ENCODE measurements at regions not wholly inside any gene's neighbourhood (a gene's known extent, or its start where the extent isn't known, plus 50 kb on each side); places are given as distances from the start of the nearest gene placed in this dataset.

DNA sequence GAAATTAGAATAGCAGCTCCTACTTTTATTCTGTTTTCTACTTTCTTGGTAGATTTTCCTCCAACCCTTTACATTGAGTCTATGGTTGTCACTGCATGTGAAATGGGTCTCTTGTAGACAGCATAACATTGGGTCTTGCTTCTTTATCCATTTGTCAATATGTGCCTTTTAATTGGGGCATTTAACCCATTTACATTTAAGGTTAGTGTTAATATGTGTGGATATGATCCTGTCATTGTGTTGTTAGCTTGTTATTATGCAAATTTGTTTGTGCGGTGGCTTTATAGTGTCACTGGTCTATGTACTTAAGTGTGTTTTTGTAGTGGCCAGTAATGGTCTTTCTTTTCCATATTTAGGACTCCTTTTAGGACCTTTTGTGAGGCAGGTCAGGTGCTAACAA, 276.9 kb upstream of the SPHKAP start:
- TF ChIP-seq, protein P1, sequence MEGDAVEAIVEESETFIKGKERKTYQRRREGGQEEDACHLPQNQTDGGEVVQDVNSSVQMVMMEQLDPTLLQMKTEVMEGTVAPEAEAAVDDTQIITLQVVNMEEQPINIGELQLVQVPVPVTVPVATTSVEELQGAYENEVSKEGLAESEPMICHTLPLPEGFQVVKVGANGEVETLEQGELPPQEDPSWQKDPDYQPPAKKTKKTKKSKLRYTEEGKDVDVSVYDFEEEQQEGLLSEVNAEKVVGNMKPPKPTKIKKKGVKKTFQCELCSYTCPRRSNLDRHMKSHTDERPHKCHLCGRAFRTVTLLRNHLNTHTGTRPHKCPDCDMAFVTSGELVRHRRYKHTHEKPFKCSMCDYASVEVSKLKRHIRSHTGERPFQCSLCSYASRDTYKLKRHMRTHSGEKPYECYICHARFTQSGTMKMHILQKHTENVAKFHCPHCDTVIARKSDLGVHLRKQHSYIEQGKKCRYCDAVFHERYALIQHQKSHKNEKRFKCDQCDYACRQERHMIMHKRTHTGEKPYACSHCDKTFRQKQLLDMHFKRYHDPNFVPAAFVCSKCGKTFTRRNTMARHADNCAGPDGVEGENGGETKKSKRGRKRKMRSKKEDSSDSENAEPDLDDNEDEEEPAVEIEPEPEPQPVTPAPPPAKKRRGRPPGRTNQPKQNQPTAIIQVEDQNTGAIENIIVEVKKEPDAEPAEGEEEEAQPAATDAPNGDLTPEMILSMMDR (IDR thresholded peaks at IDR 0.05; ENCODE audit: extremely low read depth, insufficient read depth, missing control alignments): no peak
- DNase-seq (ENCODE audit: low spot score): no peak
- in situ Hi-C loops (cut with MboI; ENCODE audit: low pct_unique_long_range_greater_than_20kb, low sequenced_read_pairs, unreplicated experiment): no loop called here

DNA sequence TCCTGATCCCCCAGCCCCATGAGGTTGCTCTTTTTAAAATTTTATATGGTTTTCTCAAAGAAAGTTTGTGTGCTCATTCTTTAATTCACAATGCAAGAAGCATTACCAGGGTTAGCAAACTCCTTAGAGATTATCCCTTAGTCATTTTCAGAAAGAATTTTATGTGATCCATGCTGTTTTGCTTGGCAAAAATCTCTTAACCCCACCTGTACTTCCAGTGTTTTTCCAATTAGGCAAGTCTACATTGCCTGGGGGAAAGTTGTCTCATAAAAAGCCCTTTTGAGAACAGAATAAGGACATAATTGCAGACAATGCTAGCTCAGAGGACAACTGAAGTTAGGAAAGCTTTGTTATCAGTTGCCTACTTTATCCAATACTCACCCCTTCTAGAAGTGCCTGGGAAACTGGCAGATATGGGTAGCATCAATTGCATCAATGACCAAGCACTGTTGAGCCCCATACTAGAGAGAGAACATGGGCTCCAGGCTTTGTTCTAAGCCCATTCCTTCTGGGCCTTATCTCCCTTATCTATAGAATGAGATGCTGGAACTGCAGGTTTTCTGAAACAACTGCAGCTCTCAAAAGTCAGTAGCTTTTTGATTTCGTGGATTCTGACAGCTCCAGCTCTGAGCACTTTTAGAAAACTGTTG, 265.9 kb upstream of the SPHKAP start:
- DNase-seq (ENCODE audit: low spot score): no peak
- TF ChIP-seq, protein P1 (IDR thresholded peaks at IDR 0.05; ENCODE audit: extremely low read depth, insufficient read depth, missing control alignments): no peak
- in situ Hi-C loops (cut with MboI; ENCODE audit: low pct_unique_long_range_greater_than_20kb, low sequenced_read_pairs, unreplicated experiment): no loop called here

DNA sequence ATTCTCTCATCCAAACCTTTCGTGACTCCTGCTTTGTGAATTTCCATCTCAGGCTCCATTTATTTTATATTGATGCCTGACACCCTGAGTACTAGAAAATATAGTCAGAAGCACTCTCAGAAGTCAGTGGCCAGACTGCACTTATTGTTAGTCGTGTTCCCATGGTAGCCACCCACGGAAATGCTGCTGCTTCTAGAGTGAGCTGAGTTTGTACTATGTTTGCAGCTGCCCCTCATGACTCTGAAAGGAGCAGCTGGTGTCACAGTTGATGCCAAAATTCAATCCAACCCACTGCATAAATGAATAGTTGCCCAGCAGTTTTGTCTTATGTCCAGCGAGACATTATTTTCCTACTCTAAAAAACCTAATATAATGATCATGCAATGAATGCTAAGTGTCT, 265.2 kb upstream of the SPHKAP start:
- in situ Hi-C loops (cut with MboI; ENCODE audit: low pct_unique_long_range_greater_than_20kb, low sequenced_read_pairs, unreplicated experiment): no loop called here
- TF ChIP-seq, protein P1 (IDR thresholded peaks at IDR 0.05; ENCODE audit: extremely low read depth, insufficient read depth, missing control alignments): no peak
- DNase-seq (ENCODE audit: low spot score): no peak

DNA sequence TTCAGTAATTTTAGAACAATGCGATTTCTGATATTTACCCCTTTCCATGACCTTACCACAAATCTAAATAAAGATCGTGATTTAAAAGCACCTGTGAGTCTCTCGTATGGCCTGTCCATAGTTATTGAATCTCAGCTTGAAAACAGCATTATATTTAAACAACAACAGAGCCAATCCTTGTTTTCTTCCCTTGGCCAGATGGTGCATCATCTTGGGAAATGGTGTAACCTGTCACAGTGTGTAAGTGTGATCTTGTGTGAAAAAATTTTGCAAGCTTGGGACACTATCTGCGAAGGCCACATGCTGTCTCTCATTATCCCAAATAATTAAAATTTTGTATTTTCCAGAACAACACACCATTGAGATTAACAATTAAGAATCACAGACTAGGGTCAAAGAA, 262.7 kb upstream of the SPHKAP start:
- DNase-seq (ENCODE audit: low spot score): no peak
- TF ChIP-seq, protein P1 (IDR thresholded peaks at IDR 0.05; ENCODE audit: extremely low read depth, insufficient read depth, missing control alignments): no peak
- in situ Hi-C loops (cut with MboI; ENCODE audit: low pct_unique_long_range_greater_than_20kb, low sequenced_read_pairs, unreplicated experiment): no loop called here

DNA sequence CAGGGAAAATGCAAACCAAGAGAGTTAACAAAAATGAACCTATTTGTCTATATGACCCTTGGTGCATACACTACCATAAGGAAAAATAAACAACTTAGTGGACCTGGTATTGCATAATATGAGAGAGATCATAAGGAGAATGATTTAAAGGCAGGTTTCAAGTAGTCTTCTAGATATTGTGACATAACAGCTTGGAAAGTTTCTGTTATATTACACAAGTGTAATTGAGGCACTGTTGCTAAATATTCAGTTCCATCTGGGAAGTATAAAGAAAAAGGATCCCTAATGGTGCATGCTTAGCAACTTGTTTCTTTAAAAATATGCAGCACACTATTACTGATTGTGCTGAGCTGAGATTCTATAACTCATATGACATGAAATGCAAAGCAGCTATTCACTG, 252.2 kb upstream of the SPHKAP start:
- in situ Hi-C loops (cut with MboI; ENCODE audit: low pct_unique_long_range_greater_than_20kb, low sequenced_read_pairs, unreplicated experiment): no loop called here
- TF ChIP-seq, protein P1 (IDR thresholded peaks at IDR 0.05; ENCODE audit: extremely low read depth, insufficient read depth, missing control alignments): no peak
- no peak for DNase-seq (ENCODE audit: low spot score)

DNA sequence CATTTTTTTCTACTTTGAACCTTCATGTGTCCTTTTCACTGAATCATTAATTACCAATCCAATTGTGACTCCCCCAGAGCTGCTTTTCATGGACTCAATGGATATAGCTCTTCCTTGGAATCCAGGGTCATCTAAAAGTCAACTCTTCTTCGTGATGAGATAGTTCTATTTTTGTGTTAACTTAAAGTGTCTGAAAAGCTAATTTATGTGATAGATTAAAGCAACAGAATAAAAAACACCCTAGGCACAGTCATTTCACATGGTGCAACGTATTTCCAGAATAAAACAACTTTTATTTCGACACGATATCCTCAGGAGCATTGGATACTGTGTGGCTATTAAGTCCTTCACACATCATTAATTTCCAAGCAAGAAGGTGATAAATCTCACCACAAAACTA, 250.6 kb upstream of the SPHKAP start:
- TF ChIP-seq, protein P1 (IDR thresholded peaks at IDR 0.05; ENCODE audit: extremely low read depth, insufficient read depth, missing control alignments): no peak

More for the DNA sequence above, 250.6 kb upstream of the SPHKAP start:
- in situ Hi-C loops (cut with MboI; ENCODE audit: low pct_unique_long_range_greater_than_20kb, low sequenced_read_pairs, unreplicated experiment): no loop called here
- DNase-seq (ENCODE audit: low spot score): no peak

Data from GM13977 (cell line).